Right renal cortex interstitium (tissue), 3 donors: ENCODE measurements at regions not wholly inside any gene's neighbourhood (a gene's known extent, or its start where the extent isn't known, plus 50 kb on each side); places are given as distances from the start of the nearest gene placed in this dataset.
"Not testable (repeated sequence)": the region's sequence is repeated elsewhere in the genome, so short reads cannot be mapped to it uniquely, and the experiment has no call there.

Experiments
- DNase-seq, 3 donors: peaks; one replicate each; pipeline ENCODE4 v3.0.0-alpha.2; 2013; ENCODE audit warnings: low read depth in 3 of 3, low spot score in 2 of 3

- not testable (repeated sequence) for DNase-seq
Measured at GRCh38 chr2:175777337-175777736, 224.7 kb downstream of the LNPK start.

DNA sequence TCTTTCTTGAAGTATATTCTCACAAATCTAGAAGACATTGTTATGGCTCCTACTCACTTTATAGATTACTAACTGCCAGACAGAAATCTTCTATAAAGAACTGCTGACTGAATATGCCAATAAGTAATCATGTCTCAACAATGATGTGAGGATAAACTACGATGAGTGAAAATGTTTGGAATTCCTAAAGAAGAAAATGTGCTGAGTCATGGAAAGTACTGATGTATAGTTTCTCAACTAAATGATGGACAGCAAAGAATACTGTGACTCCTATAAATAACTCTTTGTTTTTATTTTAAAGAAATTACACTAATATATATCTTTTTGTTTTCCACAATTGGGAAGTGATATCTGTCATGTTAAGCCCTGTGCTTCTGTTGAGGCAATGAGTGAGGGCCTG, 232.9 kb downstream of the LNPK start:
- no peak for DNase-seq

DNA sequence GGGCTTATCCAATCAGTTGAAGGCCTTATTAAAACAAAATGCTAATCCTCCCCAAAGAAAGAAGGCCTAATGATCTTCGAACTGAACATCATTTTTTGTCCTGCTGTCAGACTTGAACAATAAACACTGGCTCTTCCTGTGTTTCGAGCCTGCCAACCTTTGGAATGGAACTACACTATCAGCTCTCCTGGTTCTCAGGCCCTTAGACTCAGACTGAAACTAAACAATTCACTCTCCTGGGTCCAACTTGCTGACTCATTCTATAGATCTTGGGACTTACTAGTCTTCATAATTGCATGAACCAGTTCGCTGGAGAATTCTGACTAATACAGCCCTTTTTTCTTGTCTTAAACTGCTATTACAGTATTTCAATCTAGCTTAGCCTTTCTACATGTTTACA, 235.2 kb downstream of the LNPK start:
- DNase-seq: no peak

DNA sequence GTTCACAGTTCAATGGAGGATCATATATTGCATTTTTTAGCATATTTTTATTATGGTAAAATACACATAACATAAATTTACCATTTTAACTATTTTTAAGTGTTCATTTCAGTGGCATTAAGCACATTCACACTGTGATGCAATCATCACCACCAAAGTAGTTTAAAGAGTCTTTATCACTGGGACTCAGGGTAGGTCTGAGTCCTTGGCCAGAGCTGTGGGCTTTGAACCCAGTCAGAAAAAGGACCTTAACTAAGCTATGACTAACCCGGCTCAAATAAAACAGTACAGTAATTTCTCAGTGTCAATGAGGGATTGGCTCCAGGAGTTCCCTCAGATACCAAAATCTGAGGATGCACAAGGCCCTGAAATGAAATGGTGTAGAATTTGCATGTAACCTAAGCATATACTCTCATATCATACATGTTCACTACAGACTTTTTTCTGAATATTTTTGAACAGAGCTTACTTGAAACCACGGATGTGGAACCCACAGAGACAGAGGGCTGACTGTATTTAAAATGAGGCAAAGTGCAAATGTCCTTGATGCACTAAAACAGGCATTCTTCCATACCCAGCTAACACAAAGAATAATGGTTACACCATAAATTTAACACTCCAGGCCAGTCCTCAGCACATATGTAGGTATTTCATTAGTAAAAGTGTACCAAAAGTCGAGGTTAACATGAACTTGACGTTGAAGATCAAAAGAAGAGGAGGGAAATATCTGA, 246.2 kb downstream of the LNPK start:
- no peak for DNase-seq

DNA sequence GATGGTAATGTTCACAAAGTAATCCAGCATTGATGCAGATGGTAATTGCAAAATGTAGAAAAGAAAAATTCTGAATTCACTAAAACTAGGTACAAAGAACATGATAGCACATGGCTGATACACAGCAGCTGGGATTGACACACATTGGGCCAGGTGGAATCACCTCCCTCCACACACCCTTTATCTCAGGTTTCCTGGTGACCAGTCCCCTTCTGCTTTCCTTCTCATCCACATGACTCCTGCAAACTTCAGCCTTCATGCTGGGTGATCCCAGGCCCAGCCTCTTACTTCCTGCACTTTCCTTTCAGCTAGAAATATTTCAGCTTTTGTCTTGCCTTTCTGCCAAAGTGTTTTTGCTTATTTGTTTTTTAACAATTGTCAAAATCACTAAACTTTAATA, 246.9 kb downstream of the LNPK start:
- no peak for DNase-seq

GRCh38 chr2:175750195-175750594, 251.9 kb downstream of the LNPK start:
- no peak for DNase-seq

DNA sequence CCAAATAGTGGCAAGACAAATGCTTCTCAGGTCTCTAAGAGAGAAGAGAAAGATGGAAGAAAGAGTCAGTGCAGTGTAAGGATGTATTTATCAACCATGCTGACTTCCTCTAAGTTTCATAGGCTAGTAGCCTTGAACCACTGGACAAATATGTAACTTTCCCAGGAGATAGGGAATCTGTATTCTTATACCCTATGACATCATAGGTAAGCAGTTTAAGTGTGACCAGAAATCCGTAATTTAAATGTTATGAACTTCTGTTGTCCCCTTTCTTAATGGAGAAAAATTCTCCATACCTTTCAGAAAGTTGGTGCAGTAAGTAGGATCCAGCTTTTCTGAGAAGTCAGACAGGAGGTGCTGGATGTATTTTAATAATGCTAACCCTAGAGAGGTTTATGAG, 256.2 kb downstream of the LNPK start:
- DNase-seq: no peak

GRCh38 chr2:175744000-175744399, 258.1 kb downstream of the LNPK start:
- DNase-seq: no peak

- no peak for DNase-seq
Measured at GRCh38 chr2:175743011-175743410, 259.1 kb downstream of the LNPK start.

DNA sequence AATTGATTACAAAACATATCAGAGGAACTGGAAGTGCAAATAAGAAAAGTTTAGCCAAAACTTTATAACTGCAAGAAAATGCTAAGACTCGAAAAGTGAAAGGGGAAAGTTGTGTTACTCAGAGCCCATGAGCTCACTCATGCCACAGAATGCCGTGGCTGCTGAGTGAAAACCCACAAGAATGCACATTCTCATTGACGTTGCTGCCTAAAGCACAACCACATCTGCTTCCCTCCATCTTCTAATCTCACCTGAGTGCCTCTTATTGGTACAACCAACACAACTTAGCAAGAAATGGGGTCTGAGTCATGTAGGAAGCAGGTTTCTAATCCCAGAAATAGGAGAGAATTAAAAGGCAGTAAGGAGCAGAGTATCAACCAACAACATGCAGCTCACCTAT, 259.7 kb downstream of the LNPK start:
- DNase-seq: no peak

DNA sequence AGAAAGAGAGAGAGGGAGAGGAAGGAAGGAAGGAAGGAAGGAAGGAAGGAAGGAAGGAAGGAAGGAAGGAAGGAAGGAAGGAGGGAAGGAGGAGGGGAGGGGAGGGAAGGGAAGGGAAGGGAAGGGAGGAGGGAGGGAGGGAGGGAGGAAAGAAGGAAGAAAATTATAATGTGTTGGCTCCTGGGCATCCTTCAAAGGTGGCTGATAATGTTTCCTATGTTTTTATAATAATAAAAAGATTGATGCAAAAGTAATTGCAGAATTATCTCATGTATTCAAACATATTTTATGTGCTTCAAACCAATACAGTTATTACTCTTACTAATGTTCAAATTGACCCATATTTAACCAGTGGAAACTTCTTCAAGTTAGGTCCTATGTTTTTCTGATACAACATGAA, 260.9 kb downstream of the LNPK start:
- no peak for DNase-seq

GRCh38 chr2:175737722-175738361, 264.2 kb downstream of the LNPK start:
- no peak for DNase-seq

GRCh38 chr2:175734686-175735085, 267.4 kb downstream of the LNPK start:
- DNase-seq: no peak

DNA sequence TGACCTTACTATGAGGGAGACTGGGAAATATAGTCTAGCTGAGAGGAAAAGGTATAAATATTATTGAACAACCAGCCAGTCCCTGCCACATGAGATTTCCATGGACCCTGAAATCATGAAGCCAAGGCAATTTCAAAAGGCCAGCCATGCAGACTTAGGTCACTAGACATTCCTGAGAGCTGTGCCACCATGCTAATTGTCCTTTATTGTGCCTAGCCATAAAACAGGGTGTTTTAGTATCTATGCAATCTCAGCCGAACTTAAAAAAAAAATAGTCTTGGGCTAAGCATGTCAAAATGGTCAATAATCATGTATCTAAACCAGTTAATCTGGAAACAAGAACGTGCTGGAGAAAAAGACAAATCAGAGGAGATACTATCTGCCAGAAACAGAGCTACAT, 269.5 kb downstream of the LNPK start:
- DNase-seq: no peak

GRCh38 chr2:175730050-175730449, 272.0 kb downstream of the LNPK start:
- DNase-seq: no peak

DNA sequence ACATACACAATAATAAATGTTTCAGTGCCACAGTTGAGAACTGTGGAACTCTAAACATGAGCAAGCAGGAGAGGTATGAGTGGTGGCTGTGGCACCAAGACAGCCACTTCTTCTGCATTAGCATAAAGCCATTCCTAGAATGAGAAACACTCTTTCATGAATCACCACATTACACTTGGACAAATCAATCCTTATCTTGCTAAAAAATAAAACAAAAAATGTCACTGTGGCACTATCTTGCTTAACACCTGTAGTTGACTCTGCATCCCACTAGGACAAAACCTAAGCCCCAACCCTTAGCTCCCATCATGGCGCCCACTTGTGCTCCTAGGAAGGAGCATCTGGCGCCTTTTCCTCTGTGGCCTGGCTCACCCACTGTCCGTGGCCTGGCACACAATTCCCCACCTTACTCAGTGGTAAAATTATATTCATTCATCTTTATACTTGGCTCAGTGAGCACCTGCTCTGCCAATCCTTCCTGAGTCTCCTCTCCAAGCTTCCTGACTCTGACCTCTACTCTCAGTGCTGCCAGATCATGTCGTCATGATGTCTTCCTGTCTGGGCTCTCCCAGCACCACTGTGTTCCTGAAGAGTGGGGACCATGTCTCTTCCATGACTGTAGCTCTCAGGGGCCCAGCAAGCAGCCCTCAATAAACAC, 272.9 kb downstream of the LNPK start:
- no peak for DNase-seq

DNA sequence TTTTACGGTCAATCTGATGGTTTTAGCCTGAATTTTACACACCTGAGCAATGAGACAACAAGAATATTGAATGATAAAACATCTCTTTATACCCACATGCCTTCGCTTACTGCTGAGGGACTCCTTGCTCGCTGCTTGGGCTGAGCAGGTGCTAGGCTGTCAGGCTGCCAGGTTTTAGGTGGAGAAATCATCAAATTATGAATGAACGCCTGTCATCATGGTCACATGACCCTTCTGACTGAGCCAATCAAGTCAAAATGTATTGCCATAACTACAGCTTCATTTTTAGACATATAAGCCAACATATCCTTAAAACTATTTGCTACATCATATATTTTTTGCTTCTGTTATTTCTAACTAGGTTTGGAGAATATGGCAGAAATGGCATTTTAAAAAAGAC, 274.0 kb downstream of the LNPK start:
- DNase-seq: no peak

DNA sequence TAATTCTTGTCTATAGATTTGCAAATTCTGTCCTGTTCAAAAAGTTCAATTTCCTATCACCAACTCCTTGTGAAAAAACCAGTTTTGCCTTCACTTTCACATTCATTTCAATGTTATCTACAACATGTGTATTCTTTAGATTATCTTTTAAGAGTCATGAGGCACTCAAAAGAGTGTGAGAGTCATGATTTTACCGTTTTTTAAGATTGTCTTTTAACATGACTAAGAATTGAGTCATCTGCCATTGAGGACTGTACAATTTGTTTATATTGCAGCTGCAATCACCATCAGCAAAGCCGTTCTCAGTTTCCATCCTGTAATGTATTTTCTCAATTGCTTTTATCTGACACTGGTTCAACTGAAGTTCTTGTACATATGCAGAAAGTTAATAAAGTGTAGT, 275.8 kb downstream of the LNPK start:
- DNase-seq: no peak

GRCh38 chr2:175709248-175709647, 292.8 kb downstream of the LNPK start:
- no peak for DNase-seq

DNA sequence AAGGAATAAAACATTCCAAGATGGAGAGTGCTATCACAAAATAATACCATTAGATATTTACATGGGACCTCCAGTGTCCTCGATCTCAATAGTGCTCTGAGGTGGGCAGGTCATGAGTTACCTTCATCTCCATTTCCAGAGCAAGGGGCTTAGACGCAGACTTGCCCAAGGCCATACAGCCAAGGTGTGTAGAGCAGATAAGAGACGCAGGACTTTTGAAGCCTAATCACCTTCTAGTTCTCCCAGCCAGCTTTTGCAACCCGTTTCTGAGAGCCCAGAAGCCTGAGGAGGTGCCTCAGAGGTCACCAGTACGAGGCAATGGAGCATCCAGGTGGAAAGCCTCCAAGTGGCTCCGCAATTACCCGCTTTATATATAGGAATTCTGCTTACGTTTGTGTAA, 294.7 kb downstream of the LNPK start:
- no peak for DNase-seq

DNA sequence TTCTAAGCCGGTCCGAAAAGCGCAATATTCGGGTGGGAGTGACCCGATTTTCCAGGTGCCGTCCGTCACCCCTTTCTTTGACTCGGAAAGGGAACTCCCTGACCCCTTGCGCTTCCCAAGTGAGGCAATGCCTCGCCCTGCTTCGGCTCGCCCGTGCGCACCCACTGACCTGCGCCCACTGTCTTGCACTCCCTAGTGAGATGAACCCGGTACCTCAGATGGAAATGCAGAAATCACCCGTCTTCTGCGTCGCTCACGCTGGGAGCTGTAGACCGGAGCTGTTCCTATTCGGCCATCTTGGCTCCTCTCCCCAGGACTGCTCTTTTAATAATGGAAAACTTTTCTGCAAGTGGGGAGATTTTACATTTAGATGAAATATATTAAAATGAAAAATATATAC, 297.5 kb downstream of the LNPK start:
- not testable (repeated sequence) for DNase-seq

- no peak for DNase-seq
Measured at GRCh38 chr2:175698061-175698460, 304.0 kb downstream of the LNPK start.
